ENCODE measurements at regions not wholly inside any gene's neighbourhood (a gene's known extent, or its start where the extent isn't known, plus 50 kb on each side); places are given as distances from the start of the nearest gene placed in this dataset.

GRCh38 chr10:78139341-78139740, 105.7 kb downstream of the RPS24 start:
- TF ChIP-seq POLR2AphosphoS5 (IDR thresholded peaks at IDR 0.05; ENCODE audit: low read depth, low read length): no peak
- no peak for TF ChIP-seq TAF1 (IDR thresholded peaks at IDR 0.05; ENCODE audit: borderline replicate concordance, insufficient read depth, low read length)
- TF ChIP-seq SIN3A (IDR thresholded peaks at IDR 0.05; ENCODE audit: borderline replicate concordance, insufficient read depth, low read length): no peak
- TF ChIP-seq, protein P1, sequence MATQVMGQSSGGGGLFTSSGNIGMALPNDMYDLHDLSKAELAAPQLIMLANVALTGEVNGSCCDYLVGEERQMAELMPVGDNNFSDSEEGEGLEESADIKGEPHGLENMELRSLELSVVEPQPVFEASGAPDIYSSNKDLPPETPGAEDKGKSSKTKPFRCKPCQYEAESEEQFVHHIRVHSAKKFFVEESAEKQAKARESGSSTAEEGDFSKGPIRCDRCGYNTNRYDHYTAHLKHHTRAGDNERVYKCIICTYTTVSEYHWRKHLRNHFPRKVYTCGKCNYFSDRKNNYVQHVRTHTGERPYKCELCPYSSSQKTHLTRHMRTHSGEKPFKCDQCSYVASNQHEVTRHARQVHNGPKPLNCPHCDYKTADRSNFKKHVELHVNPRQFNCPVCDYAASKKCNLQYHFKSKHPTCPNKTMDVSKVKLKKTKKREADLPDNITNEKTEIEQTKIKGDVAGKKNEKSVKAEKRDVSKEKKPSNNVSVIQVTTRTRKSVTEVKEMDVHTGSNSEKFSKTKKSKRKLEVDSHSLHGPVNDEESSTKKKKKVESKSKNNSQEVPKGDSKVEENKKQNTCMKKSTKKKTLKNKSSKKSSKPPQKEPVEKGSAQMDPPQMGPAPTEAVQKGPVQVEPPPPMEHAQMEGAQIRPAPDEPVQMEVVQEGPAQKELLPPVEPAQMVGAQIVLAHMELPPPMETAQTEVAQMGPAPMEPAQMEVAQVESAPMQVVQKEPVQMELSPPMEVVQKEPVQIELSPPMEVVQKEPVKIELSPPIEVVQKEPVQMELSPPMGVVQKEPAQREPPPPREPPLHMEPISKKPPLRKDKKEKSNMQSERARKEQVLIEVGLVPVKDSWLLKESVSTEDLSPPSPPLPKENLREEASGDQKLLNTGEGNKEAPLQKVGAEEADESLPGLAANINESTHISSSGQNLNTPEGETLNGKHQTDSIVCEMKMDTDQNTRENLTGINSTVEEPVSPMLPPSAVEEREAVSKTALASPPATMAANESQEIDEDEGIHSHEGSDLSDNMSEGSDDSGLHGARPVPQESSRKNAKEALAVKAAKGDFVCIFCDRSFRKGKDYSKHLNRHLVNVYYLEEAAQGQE (IDR thresholded peaks at IDR 0.05; ENCODE audit: insufficient read depth in 1 of 2, low read depth in 2 of 2, low read length in 2 of 2): no peak
